ENCODE measurements at regions not wholly inside any gene's neighbourhood (a gene's known extent, or its start where the extent isn't known, plus 50 kb on each side); places are given as distances from the start of the nearest gene placed in this dataset.

DNA sequence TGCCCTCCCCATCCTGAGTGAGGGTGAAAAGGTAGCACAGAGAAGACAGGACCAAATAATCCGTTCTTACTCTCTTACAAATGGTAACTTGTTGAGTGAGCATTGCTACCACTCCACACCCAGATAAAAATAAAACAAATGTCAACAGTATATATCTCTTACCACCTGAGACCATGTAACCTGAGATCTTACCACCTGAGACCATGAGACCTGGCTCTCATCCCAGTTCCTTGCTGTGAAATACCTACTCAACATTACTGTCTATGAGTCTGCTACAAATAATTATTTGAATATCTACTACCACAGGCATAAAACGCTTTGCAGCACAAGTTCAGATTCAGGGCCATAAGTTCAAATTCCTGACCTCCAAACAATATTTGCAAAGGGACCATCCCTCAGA is 234.7 kb downstream of the C1D start:
- Histone ChIP-seq H3K27ac (ENCODE audit: low read length) (no peak overlapping the region), H3K79me2 (replicated peaks; ENCODE audit: insufficient read depth, low read length) (no peaks in the 10 kb centered on the region), H3F3A (ENCODE audit: insufficient read depth, low read length, poor library complexity, severe bottlenecking) (no peaks in the 10 kb centered on the region), H3K9me3 (ENCODE audit: low read length) (no peaks in the 10 kb centered on the region), H4K20me1 (ENCODE audit: insufficient read depth) (no peaks in the 10 kb centered on the region), H3K4me3 (ENCODE audit: low read length) (no peak overlapping the region), H3K9me2 (ENCODE audit: insufficient read depth, low read length) (no peaks in the 10 kb centered on the region), H3K4me2 (ENCODE audit: low read length) (no peak overlapping the region), H3K27me3 (ENCODE audit: insufficient read depth, low read depth, low read length) (no peaks in the 10 kb centered on the region), H3K9ac (ENCODE audit: low read length) (no peak overlapping the region), H2AFZ (ENCODE audit: low read depth, low read length) (no peak overlapping the region), H3K36me3 (ENCODE audit: insufficient read depth, low read length) (no peaks in the 10 kb centered on the region)
- TF ChIP-seq MXI1 (conservative IDR thresholded peaks at IDR 0.05; ENCODE audit: poor library complexity, severe bottlenecking) (no peak), RAD21 (conservative IDR thresholded peaks at IDR 0.05) (no peak), EZH2 (IDR thresholded peaks at IDR 0.05; ENCODE audit: borderline replicate concordance, insufficient read depth, low read length, poor library complexity, severe bottlenecking) (no peak), TAF1 (IDR thresholded peaks at IDR 0.05; ENCODE audit: low read depth) (no peak), EP300 (conservative IDR thresholded peaks at IDR 0.05; ENCODE audit: poor library complexity, severe bottlenecking) (no peak), POLR2AphosphoS5 (IDR thresholded peaks at IDR 0.05) (no peak), SMC3 (conservative IDR thresholded peaks at IDR 0.05; ENCODE audit: poor library complexity) (no peak)
- TF ChIP-seq, protein P1, sequence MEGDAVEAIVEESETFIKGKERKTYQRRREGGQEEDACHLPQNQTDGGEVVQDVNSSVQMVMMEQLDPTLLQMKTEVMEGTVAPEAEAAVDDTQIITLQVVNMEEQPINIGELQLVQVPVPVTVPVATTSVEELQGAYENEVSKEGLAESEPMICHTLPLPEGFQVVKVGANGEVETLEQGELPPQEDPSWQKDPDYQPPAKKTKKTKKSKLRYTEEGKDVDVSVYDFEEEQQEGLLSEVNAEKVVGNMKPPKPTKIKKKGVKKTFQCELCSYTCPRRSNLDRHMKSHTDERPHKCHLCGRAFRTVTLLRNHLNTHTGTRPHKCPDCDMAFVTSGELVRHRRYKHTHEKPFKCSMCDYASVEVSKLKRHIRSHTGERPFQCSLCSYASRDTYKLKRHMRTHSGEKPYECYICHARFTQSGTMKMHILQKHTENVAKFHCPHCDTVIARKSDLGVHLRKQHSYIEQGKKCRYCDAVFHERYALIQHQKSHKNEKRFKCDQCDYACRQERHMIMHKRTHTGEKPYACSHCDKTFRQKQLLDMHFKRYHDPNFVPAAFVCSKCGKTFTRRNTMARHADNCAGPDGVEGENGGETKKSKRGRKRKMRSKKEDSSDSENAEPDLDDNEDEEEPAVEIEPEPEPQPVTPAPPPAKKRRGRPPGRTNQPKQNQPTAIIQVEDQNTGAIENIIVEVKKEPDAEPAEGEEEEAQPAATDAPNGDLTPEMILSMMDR (IDR thresholded peaks at IDR 0.05; ENCODE audit: poor library complexity, severe bottlenecking), result no peak
- TF ChIP-seq, protein P2, sequence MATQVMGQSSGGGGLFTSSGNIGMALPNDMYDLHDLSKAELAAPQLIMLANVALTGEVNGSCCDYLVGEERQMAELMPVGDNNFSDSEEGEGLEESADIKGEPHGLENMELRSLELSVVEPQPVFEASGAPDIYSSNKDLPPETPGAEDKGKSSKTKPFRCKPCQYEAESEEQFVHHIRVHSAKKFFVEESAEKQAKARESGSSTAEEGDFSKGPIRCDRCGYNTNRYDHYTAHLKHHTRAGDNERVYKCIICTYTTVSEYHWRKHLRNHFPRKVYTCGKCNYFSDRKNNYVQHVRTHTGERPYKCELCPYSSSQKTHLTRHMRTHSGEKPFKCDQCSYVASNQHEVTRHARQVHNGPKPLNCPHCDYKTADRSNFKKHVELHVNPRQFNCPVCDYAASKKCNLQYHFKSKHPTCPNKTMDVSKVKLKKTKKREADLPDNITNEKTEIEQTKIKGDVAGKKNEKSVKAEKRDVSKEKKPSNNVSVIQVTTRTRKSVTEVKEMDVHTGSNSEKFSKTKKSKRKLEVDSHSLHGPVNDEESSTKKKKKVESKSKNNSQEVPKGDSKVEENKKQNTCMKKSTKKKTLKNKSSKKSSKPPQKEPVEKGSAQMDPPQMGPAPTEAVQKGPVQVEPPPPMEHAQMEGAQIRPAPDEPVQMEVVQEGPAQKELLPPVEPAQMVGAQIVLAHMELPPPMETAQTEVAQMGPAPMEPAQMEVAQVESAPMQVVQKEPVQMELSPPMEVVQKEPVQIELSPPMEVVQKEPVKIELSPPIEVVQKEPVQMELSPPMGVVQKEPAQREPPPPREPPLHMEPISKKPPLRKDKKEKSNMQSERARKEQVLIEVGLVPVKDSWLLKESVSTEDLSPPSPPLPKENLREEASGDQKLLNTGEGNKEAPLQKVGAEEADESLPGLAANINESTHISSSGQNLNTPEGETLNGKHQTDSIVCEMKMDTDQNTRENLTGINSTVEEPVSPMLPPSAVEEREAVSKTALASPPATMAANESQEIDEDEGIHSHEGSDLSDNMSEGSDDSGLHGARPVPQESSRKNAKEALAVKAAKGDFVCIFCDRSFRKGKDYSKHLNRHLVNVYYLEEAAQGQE (IDR thresholded peaks at IDR 0.05; ENCODE audit: borderline replicate concordance), result no peak

DNA sequence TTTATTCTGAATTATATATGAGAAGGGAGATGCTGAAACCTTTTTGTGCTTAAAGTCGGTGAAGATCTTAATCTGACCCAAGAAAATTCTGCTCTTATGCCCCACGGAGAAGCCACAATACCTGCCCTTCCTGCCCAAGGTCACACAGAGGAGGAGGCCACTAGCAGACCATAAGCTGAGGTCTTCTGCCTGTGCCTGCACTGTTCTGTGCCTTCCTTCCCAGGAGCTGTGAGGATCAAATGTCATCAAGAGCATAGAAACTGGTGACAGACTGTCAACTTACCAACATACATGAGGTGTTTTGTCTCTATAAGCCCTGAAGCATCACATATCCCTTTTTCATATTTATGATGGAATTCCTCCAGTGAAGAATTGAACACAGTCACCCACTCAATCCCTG is 233.3 kb downstream of the C1D start:
- Histone ChIP-seq H3F3A (ENCODE audit: insufficient read depth, low read length, poor library complexity, severe bottlenecking) (no peaks in the 10 kb centered on the region), H3K9me3 (ENCODE audit: low read length) (no peaks in the 10 kb centered on the region), H3K27ac (ENCODE audit: low read length) (no peak overlapping the region), H2AFZ (ENCODE audit: low read depth, low read length) (no peak overlapping the region), H4K20me1 (ENCODE audit: insufficient read depth) (no peaks in the 10 kb centered on the region), H3K9ac (ENCODE audit: low read length) (no peak overlapping the region), H3K79me2 (replicated peaks; ENCODE audit: insufficient read depth, low read length) (no peaks in the 10 kb centered on the region), H3K27me3 (ENCODE audit: insufficient read depth, low read depth, low read length) (no peaks in the 10 kb centered on the region), H3K4me2 (ENCODE audit: low read length) (no peak overlapping the region), H3K4me3 (ENCODE audit: low read length) (no peak overlapping the region), H3K9me2 (ENCODE audit: insufficient read depth, low read length) (no peaks in the 10 kb centered on the region), H3K36me3 (ENCODE audit: insufficient read depth, low read length) (no peaks in the 10 kb centered on the region)
- TF ChIP-seq TAF1 (IDR thresholded peaks at IDR 0.05; ENCODE audit: low read depth) (no peak), SMC3 (conservative IDR thresholded peaks at IDR 0.05; ENCODE audit: poor library complexity) (no peak), POLR2AphosphoS5 (IDR thresholded peaks at IDR 0.05) (no peak), EP300 (conservative IDR thresholded peaks at IDR 0.05; ENCODE audit: poor library complexity, severe bottlenecking) (no peak), EZH2 (IDR thresholded peaks at IDR 0.05; ENCODE audit: borderline replicate concordance, insufficient read depth, low read length, poor library complexity, severe bottlenecking) (no peak), RAD21 (conservative IDR thresholded peaks at IDR 0.05) (no peak), MXI1 (conservative IDR thresholded peaks at IDR 0.05; ENCODE audit: poor library complexity, severe bottlenecking) (no peak)
- TF ChIP-seq, protein P1 (IDR thresholded peaks at IDR 0.05; ENCODE audit: poor library complexity, severe bottlenecking), result no peak
- TF ChIP-seq, protein P2 (IDR thresholded peaks at IDR 0.05; ENCODE audit: borderline replicate concordance), result no peak

Data from neural cell (in vitro differentiated cells).